ENCODE measurements at regions not wholly inside any gene's neighbourhood (a gene's known extent, or its start where the extent isn't known, plus 50 kb on each side); places are given as distances from the start of the nearest gene placed in this dataset.

DNA sequence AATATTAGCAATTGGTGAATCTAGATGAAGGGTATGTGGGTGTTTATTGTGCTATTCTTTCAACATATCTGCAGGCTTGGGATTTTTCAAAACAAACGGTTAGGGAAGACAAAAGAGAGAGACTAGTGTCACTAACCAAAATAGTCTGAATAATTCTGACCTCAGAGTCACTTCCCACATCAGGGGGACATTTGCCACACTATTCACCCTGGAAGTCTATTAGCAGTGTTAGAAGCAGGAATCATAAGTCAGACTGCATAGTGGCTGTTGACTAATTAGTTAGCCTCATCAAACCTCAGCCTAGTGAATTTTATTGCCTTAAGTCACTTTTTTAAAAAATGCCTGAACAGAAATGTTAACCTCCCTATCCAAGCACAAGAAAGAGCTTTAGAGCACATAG, 169.2 kb upstream of the RGMB start:
- TF ChIP-seq, protein P1, sequence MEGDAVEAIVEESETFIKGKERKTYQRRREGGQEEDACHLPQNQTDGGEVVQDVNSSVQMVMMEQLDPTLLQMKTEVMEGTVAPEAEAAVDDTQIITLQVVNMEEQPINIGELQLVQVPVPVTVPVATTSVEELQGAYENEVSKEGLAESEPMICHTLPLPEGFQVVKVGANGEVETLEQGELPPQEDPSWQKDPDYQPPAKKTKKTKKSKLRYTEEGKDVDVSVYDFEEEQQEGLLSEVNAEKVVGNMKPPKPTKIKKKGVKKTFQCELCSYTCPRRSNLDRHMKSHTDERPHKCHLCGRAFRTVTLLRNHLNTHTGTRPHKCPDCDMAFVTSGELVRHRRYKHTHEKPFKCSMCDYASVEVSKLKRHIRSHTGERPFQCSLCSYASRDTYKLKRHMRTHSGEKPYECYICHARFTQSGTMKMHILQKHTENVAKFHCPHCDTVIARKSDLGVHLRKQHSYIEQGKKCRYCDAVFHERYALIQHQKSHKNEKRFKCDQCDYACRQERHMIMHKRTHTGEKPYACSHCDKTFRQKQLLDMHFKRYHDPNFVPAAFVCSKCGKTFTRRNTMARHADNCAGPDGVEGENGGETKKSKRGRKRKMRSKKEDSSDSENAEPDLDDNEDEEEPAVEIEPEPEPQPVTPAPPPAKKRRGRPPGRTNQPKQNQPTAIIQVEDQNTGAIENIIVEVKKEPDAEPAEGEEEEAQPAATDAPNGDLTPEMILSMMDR (IDR thresholded peaks at IDR 0.05): no peak
- TF ChIP-seq POLR2AphosphoS5 (IDR thresholded peaks at IDR 0.05; ENCODE audit: insufficient read depth in 1 of 2, low read depth in 1 of 2): no peak
